Brain pericyte (primary cell): ENCODE measurements at regions not wholly inside any gene's neighbourhood (a gene's known extent, or its start where the extent isn't known, plus 50 kb on each side); places are given as distances from the start of the nearest gene placed in this dataset.
"Not testable (repeated sequence)": the region's sequence is repeated elsewhere in the genome, so short reads cannot be mapped to it uniquely, and the experiment has no call there.

Experiments used
- DNase-seq: peaks from one replicate; pipeline ENCODE4 v3.0.0-alpha.2; 2012; ENCODE audit warnings: low read depth, low spot score

DNA sequence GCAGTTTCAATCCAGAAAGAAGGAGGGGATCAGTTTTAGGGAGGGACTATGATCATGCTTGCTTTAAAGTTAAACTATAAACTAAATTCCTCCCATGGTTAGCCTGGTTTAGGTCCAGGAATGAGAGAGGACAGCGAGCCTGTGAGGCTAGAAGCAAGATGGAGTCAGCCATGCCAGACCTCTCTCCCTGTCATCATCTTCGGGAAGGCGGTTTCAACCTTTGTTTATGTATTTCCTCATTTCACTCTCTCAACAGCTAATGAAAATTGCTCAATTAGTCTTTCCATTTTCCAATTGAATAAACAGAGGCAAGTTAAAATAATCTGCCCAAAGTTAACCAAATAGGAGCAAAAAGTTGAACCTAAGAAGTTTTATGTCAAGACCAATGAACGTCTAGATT, 201.5 kb downstream of the KCNJ2 start:
- no peak for DNase-seq

DNA sequence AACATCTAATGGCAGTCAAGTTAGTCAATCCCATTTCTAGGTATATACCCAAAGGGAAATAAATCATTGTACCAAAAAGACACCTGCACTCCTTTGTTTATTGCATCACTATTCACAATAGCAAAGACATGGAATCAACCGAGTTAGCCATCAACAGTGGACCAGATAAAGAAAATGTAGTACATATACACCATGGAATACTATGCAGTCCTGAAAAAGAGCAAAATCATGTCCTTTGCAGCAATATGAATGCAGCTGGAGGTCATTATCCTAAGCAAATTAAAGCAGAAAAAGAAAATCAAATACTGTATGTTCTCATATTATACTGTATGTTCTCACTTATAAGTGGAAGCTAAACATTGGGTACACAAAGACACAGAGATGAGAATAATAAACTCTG, 204.0 kb downstream of the KCNJ2 start:
- DNase-seq: no peak

DNA sequence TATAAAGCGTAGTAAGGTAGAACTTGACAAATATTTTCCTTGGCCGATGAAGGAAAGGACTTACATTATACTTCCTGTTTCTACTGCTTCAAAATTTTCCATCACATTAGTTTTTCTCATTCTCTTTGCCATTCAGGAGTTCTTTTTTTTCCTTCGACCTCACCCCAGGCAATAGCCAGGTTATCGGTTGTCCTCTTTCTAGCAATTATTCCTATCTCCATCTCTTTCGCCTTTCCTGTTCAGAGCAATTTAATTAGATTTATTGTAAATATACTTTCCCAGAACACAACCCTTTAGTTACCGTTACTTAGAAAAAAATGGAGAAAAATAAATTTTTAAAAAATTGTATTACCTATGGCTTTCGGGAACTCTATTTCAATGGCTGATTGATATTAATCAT, 205.2 kb downstream of the KCNJ2 start:
- no peak for DNase-seq

DNA sequence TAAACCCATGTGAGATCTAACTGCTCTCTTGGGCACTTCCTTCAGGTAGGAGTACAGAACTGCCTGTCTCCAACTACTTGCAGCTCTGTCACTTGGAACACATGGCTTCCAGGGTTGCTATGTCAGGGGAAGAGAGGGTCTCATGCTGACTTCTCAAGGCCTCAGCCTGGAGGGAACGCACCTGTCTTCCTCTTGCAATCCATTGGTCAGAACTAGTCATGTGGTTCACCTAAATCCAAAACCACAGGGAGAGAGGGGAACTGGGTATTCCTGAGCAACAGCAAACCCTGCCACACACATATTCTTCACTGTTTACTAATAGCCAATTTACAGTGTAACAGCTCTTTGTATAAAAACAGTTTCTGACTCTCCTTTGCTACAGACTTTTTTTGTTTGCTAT, 206.1 kb downstream of the KCNJ2 start:
- DNase-seq: no peak

DNA sequence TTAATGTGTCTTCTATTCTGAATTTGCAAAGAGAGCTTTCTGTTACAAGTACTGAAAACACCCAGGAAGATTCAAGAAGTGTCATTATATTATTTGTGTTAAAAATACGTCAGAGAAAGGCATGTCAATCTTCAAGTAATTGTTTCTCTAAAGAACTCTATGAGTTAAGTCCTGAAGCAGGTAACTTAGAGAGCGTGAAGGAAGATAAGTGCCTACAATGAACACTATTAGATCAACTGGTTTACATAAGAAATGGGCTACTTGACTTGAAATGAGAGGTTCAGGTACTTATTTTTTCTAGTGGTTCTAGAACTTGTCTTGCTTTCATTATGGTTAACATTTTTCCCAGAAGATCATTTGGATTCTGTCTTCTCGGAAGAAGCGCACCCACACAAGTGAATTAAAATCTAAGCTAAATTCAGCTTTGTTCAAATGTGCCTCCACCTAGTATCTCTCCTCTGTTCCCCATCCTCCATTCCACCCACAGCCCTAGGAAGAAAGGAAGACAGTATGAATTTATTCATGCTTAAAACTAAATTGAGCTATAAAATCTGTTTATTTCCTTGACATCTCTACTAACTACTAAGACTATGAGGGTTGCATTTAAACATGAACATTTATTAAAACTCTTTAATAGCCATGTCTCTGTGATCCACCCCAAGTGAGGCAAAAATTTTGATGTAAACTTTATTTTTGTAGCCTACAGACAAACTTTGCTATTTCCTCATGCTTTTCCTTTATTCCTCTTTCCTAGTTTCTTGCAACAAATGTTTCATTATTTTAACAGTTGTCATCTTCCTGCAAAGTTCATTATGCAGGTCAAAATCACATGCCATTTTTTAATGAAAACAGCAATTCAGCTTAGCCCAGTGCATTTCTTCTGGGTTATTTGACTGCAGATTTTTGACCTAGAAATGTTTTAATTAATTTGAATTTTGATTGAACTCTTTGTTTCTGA, 206.8 kb downstream of the KCNJ2 start:
- DNase-seq: no peak

DNA sequence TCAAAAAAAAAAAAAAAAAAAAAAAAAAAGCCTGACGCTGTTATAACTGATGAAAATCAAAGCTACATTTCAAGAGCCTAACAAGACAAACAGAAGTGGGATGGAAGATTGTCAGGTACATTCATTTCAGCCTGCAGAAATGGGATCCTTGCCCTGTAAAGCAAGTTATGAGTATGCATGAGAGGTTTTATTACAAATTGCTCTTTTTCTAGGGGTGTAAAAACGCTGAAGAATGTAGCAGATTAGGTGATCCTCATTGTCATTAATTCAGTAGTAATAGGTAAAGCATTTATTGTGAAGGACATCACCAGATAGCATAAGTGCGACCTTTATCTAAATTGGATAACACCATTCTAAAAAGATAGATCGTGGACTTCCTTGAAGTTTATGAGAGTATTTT, 208.3 kb downstream of the KCNJ2 start:
- no peak for DNase-seq

DNA sequence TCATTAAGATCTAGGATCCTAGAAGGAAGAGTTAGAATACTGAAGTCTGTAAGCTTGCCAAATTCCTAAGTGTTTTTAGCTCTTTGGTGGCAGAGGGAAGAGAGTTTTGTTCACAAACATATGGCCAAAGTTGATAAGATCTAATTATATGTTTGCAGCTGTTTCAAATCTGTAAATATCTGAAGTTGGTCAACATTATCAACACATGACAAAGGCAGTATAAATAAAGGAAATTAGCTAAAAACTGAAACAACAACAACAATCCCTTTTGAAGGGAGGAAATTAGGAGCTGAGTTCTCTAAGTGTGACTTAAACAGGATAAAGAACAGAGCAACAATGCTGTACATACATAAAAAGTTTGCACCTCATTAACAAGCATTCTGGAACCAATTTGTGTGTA, 208.7 kb downstream of the KCNJ2 start:
- DNase-seq: no peak

DNA sequence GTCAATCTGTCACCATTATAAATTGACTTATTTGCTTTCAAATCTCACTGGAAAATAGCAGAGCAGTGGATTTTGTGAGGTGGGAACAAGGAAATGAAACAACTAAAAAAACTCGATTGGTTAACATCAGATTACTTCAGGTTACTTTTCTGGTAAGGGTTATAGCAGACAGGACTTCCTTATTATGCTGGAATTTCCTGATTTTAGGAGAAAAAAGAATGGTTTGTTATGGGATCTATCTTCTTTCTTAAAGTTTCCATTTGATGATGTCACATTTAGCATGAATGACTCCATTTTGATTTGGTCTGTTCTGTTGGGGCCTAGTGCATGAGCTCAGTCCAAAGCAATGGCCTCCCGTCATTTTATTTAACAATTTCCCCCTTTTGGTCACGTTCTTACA, 210.6 kb downstream of the KCNJ2 start:
- DNase-seq: no peak

DNA sequence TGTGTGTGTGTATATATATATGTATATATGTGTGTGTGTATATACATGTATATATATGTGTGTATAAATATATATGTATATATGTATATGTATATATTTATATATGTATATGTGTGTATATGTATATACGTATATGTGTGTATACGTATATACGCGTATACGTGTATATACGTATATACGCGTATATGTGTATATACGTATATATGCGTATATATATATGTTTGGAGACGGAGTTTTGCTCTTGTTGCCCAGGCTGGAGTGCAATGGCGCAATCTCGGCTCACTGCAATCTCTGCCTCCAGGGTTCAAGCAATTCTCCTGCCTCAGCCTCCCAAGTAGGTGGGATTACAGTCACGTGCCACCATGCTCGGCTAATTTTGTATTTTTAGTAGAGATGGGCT, 212.6 kb downstream of the KCNJ2 start:
- DNase-seq: not testable (repeated sequence)

DNA sequence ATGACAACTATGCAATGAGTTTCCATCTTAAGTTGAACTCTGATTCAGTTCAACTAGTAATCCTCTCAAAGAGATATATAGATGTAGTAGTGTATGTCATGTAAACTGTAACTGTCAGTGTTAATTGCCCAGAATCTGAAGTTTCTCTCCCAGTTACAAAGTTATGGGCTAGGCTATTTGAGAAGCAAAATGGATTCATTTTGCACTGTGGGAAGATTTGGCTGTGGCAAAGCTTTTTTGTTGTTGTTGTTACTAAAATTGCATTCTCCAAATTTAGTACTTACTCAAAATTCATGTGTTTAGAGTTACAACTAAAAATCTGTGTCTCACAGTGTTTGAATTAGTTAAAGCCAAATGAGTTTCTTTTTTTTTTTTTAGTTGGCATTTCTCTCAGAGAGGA, 219.0 kb downstream of the KCNJ2 start:
- DNase-seq: no peak

DNA sequence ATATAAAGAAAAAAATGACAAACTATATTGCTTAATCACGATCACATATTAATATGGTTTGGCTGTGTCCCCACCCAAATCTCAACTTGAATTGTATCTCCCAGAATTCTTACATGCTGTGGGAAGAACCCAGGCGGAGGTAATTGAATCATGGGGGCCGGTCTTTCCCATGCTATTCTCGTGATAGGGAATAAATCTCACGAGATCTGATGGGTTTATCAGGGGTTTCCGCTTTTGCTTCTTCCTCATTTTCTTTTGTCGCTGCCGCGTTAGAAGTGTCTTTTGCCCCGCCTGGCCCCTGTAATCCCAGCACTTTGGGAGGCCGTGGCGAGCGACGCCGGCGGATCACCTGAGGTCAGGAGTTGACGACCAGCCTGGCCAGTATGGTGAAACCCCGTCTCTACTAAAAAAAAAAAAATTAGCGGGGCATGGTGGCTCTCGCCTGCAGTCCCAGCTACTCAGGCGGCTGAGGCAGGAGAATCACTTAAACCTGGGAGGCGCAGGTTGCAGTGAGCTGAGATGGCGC, 220.0 kb downstream of the KCNJ2 start:
- not testable (repeated sequence) for DNase-seq

DNA sequence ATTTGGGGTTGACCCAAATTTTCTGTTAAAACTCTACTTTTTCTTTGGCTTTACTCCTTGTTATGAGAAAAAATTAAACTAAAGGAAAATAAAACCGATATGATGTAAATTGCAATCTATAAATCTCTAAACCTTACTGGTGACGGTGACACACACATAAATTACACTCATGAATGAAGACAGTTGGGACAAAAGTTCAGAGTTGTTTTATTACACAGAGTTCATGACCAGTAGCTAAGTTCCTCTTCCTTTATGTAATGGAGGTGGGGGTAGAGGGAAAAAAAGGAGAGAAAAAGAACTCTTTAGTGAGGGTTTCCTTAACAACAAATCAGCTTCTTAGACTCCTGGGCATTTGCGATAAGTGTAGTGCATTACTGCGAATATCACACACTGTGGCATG, 220.7 kb downstream of the KCNJ2 start:
- DNase-seq: no peak

DNA sequence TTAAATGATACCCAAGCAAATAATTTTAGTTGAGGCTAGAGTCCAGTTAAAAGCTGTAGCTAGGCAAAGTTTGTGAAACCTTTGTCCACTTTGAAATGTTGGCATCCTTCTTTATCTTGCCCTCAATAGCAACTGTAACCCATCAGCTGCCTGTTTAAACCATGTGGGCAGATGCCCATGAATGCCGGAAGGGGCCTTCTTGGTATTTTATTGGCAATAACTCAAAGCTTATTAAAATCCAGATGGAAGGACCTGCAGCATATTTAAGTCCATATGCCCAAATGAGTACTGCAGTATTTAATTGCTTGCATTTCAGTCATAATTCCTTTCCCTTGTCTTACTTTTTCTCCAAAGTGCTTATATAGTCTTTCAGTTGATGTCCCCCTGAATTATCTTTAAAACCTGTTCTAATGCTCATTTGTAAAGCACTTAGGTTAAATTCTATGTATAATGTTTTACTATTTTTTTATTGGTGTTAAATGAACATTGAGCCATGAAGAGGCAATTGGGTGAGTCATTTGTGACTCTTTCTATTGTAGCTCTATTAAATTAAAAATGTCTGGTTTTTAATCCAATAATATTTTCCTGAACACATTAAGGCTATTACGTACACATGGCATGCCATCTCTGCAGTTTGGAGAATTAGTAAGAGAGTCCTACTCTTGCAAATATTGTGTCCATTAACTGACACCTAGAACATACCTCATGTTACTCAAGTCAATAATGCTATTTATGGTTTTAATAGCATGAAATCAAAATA, 225.3 kb downstream of the KCNJ2 start:
- DNase-seq: no peak

DNA sequence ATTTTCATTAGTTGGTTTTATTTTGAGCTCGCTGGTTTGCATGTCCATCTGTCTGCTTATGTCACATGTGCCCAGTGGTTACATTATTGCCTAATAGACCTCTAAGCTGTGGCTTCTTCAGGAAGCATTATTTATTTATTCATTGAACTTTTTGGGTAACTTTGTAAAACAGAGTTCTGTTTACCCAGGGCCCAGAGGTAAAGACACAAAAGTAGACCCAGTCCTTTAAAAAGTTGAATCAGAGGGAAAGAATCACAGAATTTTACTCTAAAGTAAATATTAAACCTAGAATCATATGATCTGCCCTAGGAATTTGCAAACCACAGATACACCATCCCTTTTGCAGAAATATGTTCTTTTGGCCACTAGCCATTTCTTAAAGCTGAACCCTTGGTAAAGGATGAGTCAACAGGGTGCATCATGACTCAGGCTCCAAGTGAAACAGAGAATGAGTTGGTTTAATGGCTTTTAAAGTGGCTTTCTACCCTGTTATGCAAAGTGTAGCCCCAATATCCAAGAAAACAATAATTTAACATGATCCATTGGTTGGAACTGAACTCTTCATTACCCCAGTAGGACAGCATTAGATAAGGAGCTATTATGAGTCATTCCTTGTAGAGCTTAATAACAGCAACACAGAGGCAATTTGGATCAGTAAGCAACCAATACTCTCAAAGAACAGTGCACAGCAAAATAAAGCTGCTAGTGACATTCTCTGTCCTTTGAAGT, 236.3 kb downstream of the KCNJ2 start:
- DNase-seq: peak; percentile 82

DNA sequence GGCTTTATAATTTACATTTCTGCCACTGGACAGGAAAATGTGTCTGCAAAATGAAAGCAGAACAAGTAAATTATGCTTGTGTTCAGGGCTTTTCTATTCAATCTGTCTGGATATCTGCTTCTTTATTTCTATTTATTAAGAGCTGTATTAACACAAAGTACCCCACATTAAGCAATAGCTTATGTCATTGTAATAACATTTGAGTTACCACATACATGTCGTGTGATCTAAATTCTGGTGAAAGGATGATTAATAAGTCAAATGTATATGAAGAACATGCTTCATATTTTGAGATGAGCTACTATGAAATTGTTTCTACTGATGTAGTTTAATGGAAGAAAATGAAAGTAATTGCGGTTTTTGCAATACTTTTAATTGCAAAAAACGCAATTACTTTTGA, 238.2 kb downstream of the KCNJ2 start:
- DNase-seq: no peak

DNA sequence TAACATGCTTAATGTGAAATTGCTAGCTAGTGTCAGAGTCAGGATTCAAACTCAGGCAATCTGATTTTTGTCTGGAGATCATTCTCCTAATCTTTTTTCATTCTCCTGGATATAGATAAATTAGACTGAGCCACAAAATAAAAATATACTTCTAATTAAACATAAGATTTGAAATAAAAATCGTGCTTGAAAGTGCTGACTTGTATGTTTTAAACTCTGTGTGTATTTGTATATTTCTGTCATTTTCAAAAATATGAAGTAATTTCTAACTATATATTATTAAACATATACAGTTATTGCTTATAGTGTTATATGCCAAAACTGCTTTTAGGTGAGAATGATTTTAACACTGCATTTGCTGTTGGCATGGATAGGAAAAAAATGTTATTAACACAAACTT, 239.4 kb downstream of the KCNJ2 start:
- no peak for DNase-seq

DNA sequence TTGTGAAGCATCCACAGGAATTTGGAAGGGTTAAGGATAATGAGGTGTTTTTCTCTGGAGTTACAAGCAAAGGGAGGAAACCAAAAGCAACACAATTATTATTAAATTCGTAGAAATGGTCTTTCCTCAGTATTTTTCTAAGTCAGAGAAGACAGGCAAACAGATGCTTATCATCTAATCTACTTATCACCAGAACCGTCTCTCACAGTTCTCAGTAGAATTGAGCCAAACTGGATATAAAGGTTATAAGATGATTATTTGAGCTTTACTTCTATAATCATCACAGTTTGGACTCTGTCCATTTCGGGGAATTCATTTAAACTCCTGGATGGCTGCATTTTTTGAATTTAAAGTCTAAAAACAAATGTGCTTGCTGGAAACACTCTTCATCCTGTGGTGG, 245.0 kb downstream of the KCNJ2 start:
- no peak for DNase-seq

DNA sequence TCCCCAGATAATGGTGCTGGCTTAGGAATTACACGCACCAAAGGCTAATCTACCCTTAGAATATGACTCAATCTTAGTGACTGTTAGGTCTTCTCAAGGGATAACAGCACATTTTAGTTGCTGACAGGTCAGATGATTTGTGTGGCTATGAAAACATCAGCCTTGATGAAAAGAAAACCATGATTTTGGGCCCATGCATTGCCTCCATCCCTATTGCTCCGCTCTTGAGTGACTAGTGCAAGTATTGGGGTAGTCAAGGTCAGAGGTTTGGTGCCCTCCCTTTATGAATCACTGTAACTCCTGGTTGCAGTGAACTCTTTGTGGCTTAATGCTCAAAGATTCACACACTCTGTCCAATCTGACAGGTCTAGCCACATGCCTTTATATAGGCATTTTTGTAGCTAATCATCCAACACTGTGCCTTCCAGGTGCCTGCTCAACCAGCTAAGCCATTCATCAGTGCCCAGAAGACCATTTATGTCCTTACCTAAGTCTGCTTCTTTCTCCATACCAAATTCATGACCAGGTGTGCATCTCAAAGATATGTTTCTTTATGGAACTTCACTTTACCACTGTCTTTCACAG, 251.6 kb downstream of the KCNJ2 start:
- DNase-seq: no peak

DNA sequence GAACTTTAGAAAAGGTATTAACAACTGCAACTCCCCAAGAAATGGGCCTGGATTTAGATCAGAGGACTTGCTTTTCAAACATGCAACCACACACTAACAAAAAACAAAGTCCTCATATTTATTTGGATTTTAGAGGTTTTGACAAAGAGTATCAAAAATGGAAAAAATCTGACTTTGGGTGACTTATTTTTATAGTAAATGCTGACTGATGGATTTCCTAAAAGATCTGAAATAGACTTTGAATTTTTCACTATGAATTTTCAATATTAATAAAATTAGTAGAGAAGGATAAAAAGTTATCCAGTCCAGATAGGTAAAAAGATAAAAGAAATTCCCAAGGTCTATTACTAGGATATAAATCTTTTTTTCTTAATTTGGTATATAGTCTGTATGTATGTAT, 253.5 kb downstream of the KCNJ2 start:
- no peak for DNase-seq

DNA sequence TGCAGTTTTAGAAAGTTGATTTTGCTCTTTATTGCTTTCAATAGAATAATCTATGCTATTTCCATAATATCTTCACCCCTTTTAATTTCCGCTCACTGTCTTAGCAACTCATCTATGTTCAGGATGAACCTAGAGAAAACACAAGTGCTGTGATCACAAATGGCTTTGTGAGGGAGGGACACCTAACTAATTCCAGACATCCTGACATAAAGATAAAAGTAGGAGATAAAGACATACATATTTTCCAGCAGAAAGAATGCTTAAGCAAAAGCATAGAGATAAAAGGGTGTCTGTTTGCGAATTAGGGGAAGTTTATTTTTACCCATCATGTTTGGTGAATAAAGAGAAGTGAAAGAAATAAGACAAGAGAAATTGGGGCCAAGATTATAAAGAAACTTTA, 254.2 kb downstream of the KCNJ2 start:
- no peak for DNase-seq

DNA sequence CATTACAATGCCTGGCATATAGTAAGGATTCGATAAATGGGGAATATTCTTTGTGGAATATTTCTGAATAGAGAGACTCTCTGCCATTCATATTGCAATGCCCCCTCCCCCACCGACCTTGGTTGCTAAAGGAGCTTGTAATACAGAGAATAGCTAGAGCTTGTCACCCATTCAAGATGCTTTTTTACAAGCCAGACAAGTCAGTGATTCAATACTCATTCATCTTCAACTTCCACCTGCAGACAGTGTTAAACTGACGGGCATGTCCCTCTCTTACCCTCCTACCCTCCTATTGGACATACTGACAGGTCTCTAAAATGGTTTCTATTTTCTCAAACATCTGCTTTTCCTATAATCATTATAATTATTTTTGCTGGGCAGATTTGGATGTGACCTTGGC, 257.4 kb downstream of the KCNJ2 start:
- DNase-seq: no peak
